Ishikawa (cell line): ENCODE measurements at regions not wholly inside any gene's neighbourhood (a gene's known extent, or its start where the extent isn't known, plus 50 kb on each side); places are given as distances from the start of the nearest gene placed in this dataset.
A peak's percentile ranks its signal among the peaks of the same experiment; 100 is the strongest.

ENCODE experiments used
- EP300 ChIP-seq: IDR thresholded peaks from 2 replicates; pipeline ENCODE4 v1.6.1; 2012; ENCODE audit warnings: borderline replicate concordance
- FOXM1 ChIP-seq: IDR thresholded peaks from 2 replicates; pipeline ENCODE4 v1.6.1; 2012; ENCODE audit warnings: low read depth, borderline replicate concordance
- NFIC ChIP-seq: IDR thresholded peaks from 2 replicates; pipeline ENCODE4 v1.6.1; 2012
- RAD21 ChIP-seq: IDR thresholded peaks from 2 replicates; pipeline ENCODE4 v1.6.1; 2012; ENCODE audit warnings: low read depth
- TAF1 ChIP-seq: IDR thresholded peaks from 2 replicates; pipeline ENCODE4 v1.6.1; 2012; ENCODE audit warnings: low read depth, mild to moderate bottlenecking
- TCF12 ChIP-seq: IDR thresholded peaks from 2 replicates; pipeline ENCODE4 v1.6.1; 2012; ENCODE audit warnings: low read depth
- TEAD4 ChIP-seq: IDR thresholded peaks from 2 replicates; pipeline ENCODE4 v1.6.1; 2012
- TF ChIP-seq, protein P1 (sequence below): IDR thresholded peaks from 2 replicates; pipeline ENCODE4 v1.6.1; 2012

DNA sequence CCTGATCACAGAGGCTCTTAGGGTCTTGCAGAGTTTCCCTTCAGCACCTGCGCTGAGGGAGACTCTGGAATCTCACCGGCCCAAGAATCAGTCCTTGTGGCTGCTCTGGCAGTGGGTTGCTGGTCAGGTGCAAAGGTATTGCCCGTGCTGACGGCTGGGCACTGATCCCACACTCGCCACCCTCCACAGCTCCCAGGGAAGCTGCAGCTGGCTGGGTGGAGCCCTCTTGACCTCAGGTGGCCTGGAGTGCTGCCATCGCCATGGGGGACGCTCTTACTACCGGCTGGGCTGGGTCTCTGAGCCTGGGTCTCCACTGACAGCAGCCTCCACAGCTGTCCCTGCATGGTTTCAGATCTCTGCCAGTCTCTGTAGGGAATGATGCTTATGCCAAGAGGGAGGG, 52.6 kb upstream of the EPHB3 start:
- TF ChIP-seq, protein P1, sequence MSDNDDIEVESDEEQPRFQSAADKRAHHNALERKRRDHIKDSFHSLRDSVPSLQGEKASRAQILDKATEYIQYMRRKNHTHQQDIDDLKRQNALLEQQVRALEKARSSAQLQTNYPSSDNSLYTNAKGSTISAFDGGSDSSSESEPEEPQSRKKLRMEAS, result no peak
- TF ChIP-seq TCF12, result peak; percentile 33; the same call in 1 of the 2 replicates
- TF ChIP-seq NFIC, result peak; percentile 47; the same call in 1 of the 2 replicates
- TF ChIP-seq RAD21, result no peak
- no peak for TF ChIP-seq TEAD4
- no peak for TF ChIP-seq FOXM1
- no peak for TF ChIP-seq EP300
- no peak for TF ChIP-seq TAF1
